HepG2 (cell line): ENCODE measurements at regions not wholly inside any gene's neighbourhood (a gene's known extent, or its start where the extent isn't known, plus 50 kb on each side); places are given as distances from the start of the nearest gene placed in this dataset.

Source experiments
- CTCF ChIP-seq: sonication (generic); formaldehyde crosslinking; IDR thresholded peaks from 2 replicates; pipeline ENCODE4 v1.5.0; 2020; ENCODE audit warnings: mild to moderate bottlenecking, missing genetic modification reagents, moderate library complexity
- KDM4B ChIP-seq: sonication (generic); formaldehyde crosslinking; IDR thresholded peaks from 2 replicates; pipeline ENCODE4 v1.4.0; 2020; ENCODE audit warnings: missing genetic modification reagents
- KLF16 ChIP-seq, 2 experiments: sonication (generic) in 1 of 2; formaldehyde crosslinking in 1 of 2; IDR thresholded peaks; 2 replicates each; pipeline versions ENCODE4 v1.6.1 to v1.8.0; 2016 to 2023; ENCODE audit warnings: missing genetic modification reagents in 2 of 2, missing compliant biosample characterization in 1 of 2
- POLR2AphosphoS2 ChIP-seq: IDR thresholded peaks from 2 replicates; pipeline ENCODE4 v1.6.1; 2011; ENCODE audit warnings: low read depth, low read length, improper control_type of control experiment
- RAD21 ChIP-seq: fragments of 450-650 bp; formaldehyde crosslinking; IDR thresholded peaks from 2 replicates; pipeline ENCODE4 v1.5.0; 2020; ENCODE audit warnings: mild to moderate bottlenecking
- RNF2 ChIP-seq: fragments of 450-650 bp; conservative IDR thresholded peaks from 2 replicates; pipeline ENCODE4 v1.6.1; 2016; ENCODE audit warnings: low read depth
- ZBTB43 ChIP-seq: sonication (generic); formaldehyde crosslinking; conservative IDR thresholded peaks from 2 replicates; pipeline ENCODE4 v1.4.0; 2020; ENCODE audit warnings: missing genetic modification reagents

DNA sequence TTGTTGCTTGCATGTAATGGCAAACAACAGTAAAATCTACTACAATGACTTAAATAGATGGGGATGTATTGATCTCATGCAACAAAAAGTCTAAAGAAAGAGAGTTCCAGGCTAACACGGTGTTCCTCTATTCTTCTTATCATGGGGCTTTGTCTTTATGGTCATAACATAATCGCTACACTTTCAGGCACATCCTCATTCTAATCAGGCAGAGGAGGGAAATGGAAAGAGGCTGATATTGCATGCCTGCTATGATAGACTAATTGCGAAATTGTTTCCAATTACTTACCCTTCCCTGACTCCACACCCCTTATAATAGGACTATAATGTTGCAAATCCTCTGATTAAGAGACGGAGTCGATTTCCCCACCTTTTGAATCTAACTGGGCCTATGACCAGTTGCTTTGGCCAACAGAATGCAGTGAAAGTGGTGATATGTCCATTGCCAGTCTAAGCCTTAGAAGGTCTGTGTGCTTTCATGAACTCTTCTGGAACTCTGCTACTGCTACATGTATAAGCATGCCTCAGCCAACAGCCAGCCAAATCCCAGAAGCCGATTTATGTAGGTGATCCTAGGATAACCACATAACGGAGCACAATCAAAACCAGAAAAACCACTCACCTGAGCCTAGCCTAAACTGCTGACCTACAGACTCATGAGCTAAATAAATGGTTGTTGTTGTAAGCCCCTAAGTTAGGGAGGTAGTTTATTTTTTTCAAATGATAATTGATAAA, 180.3 kb upstream of the TACR1 start:
- TF ChIP-seq RNF2: no peak
- no peak for TF ChIP-seq POLR2AphosphoS2
- TF ChIP-seq KDM4B (CRISPR knock-in tag): no peak
- no peak for TF ChIP-seq CTCF (CRISPR knock-in tag)
- TF ChIP-seq RAD21 (CRISPR knock-in tag): no peak
- TF ChIP-seq ZBTB43 (CRISPR knock-in tag): no peak
- no peak for TF ChIP-seq KLF16 (CRISPR knock-in tag; IDR thresholded peaks at IDR 0.05)
